Choroid plexus epithelial cell (primary cell): ENCODE measurements at regions not wholly inside any gene's neighbourhood (a gene's known extent, or its start where the extent isn't known, plus 50 kb on each side); places are given as distances from the start of the nearest gene placed in this dataset.

ENCODE experiments used
- DNase-seq: peaks from one replicate; pipeline ENCODE4 v3.0.0-alpha.2; 2010; ENCODE audit warnings: low read depth
- H3K4me3 ChIP-seq: 2 replicates; pipeline ENCODE4 v1.5.1; 2011; ENCODE audit warnings: low read depth, mild to moderate bottlenecking, control low read depth, low read length, moderate library complexity
- CTCF ChIP-seq: conservative IDR thresholded peaks from 2 replicates; pipeline ENCODE4 v1.5.1; 2011; ENCODE audit warnings: low read depth, mild to moderate bottlenecking, control low read depth, inconsistent platforms, low read length, moderate library complexity

DNA sequence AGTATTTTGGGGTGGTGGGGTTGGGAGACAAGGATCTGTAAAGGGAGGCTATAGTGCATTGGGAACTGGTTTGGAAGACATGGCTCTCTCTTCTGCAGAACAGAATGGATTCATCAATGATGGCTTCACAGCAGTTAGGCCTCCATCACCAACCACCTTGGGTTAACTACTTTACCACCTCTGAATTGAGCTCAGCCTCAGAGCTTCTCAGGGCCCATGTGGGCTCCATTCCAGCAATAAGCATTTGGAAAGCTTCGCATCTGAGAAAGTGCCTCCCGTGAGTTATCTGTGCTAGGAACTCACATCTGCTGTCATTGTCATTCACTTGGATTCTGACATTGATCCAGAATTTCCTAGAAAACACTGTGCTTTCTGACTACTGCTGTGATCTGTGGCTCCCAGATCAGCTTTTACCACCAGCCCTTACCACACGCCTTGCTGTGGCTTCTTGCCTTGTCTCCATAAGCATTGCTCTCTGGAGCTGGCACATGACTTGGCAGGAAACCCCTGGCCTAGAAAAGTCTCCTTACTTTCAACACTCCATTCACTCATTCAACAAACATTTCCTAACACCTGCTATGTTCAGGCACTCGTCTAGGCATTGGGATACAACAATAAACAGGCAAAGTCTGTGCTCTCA, 70.7 kb upstream of the ADO start:
- DNase-seq = no peak

DNA sequence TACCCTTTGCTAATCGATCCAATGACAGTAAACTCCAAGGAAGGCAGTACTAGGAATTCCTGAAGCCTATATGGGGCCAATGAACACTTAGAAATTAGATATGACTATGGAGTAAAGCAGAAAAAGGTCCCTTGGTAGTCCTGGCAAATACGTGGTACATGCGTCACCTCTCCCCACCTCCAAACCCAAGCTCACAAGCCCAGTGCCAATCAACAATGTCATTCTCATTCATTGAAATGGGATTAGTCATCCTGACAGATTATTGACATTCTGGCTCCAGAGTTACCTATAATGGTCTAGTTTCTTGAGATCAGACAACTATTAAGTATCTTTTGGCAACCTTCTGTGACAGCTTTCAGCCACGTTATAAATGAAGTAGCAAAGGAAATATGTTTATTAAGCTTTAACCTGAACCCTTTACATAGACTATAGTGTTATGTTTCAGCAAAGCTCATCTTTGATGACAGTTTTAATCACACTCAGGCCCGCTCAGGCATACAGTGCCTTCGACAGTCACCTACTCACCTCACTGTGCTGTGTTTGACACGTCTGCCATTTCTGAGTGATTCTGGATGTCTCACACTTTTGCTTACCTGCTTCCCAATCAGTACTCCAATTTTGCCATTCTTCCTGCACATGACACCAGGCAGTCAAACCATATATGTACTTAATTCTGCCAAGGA, 69.6 kb upstream of the ADO start:
- H3K4me3 ChIP-seq = no peak overlapping the region
- no peak for TF ChIP-seq CTCF
- no peak for DNase-seq

More for the DNA sequence above, 70.7 kb upstream of the ADO start:
- TF ChIP-seq CTCF = no peak
- no peak overlapping the region for H3K4me3 ChIP-seq

DNA sequence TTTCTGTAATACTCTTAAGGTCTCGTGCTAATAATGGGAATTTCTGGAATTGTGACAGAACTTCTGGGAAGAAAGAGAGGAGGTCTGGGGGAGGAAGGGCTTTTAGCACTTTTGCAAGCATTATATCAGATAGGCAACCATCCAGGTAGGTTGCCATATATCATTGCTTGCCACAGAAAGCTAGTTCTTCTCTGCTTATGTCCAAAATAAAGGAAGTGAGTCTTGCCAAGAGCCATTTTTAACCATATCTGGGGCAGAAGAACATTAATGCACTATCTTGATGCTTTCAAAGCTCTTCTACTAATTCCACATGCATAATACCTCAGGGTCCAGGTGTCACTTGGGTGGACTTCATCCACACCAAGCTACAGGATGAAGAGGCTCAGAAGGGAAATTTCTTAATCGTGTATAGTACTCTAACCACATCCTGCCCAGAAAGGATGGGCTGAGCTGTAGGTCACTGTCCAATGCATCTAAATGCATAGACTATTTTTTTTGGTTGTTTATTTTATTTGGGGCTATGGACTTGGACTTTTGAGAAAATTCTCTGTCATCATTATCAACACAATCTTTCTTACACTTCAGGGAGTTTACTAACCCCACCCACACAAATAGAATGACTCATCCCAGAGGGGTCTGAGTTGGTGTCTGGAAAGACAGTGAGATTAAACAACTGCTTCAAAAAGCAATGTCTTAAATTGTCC, 68.9 kb upstream of the ADO start:
- peak; percentile 35 for DNase-seq
- TF ChIP-seq CTCF = no peak
- no peak overlapping the region for H3K4me3 ChIP-seq

- no peak for DNase-seq
- no peak for TF ChIP-seq CTCF
- H3K4me3 ChIP-seq = no peak overlapping the region
Measured at GRCh38 chr10:62736168-62736546, 68.4 kb upstream of the ADO start.

DNA sequence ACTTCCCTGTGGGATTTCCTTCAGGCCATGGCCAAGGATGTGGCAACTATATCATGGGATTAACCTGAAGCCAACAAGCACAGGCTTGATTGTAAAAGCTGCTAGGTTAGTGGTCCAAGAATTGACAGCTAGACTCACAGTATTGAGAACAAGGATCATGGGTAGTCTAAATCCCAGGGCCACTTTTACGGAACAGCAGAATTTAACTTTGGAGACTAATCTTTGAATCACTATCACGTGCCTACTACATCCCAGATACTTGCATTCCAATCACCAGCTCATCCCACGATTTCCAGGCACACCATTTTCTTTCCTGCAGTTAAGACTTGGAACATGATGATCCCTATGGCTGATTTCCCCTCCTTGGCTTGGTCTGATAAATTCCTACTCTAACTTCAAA, 65.6 kb upstream of the ADO start:
- H3K4me3 ChIP-seq = no peak overlapping the region
- TF ChIP-seq CTCF = no peak
- DNase-seq = peak; percentile 11

DNA sequence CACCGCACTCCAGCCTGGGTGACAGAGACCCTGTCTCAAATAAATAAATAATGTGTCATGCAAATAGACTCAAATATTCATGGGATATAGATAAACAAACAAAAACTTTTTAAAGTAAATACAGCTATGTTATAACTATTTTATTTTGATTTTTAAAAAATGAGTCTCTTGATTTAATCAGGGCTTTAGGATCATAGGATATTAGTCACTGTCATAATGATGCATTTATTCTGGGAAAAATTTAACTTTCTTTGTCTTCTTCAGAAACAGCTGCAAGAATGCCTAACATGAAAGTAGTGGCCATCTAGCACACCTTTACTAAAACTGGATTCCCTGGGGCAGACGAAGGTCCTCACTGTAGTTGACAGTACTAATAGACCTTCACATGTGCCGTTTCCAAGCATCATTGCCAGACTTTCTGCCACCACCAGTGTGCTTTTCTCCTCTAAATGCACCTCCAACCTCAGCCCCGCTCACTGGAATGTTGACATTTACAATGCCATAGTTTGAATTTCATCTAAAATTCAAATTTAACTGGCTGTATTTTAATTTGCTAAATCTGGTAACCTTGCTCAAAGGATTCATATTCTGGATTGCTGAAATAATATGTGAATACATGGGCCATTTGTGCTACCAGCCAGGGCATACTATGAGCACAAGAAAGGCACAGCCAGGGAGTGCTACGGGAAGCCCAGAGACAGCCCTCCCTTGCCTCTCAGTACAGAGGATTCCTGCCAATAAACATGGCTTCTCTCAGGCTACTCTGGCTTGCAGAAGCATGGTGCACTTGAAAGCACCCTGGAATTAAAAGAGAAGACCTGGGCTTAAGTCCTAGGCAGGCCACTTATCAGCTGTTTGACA, 63.4 kb upstream of the ADO start:
- no peak overlapping the region for H3K4me3 ChIP-seq
- no peak for DNase-seq
- TF ChIP-seq CTCF = no peak
